GM12892 (cell line): ENCODE measurements at regions not wholly inside any gene's neighbourhood (a gene's known extent, or its start where the extent isn't known, plus 50 kb on each side); places are given as distances from the start of the nearest gene placed in this dataset.
"Not testable (repeated sequence)": the region's sequence is repeated elsewhere in the genome, so short reads cannot be mapped to it uniquely, and the experiment has no call there.

ENCODE experiments used
- DNase-seq: peaks from one replicate; pipeline ENCODE4 v3.0.0; 2011; ENCODE audit not compliant: insufficient read length
- FAIRE-seq: peaks from 2 replicates; lab custom pipeline; 2011; peaks lifted over from hg19 to GRCh38; lab: Jason Lieb, UNC
- POLR2A ChIP-seq: IDR thresholded peaks from 2 replicates; pipeline ENCODE4 v1.6.1; 2011; ENCODE audit warnings: low read depth, low read length, control low read depth
- POLR2AphosphoS5 ChIP-seq: IDR thresholded peaks from 2 replicates; pipeline ENCODE4 v1.6.1; 2011; ENCODE audit warnings: low read depth, low read length, control low read depth
- TAF1 ChIP-seq: IDR thresholded peaks from 2 replicates; pipeline ENCODE4 v1.6.1; 2011; ENCODE audit warnings: low read depth, mild to moderate bottlenecking, control low read depth, low read length, borderline replicate concordance

GRCh38 chrX:42420426-42420825, 357.5 kb downstream of the PPP1R2C start:
- no peak for TF ChIP-seq POLR2AphosphoS5
- TF ChIP-seq TAF1 = no peak
- no peak for TF ChIP-seq POLR2A
- FAIRE-seq = no peak

DNA sequence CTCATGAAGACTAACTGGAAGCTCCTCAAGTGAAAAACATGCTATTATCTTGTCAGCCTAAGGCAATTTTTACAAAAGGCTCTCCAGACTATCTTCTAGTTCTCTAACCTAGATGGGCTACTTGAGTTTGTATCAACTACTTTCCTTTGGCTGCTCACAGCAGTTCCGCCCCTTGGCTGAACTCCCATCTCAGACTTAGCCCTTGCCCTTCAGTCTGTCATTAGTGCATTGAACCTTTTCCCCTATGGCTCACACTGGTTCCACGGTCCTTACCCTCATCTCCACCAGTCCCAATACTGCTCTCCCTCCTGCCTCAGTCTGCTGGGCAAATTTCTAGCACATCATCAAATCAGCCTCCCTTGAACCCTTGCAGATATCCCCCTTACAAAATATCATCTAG, 362.3 kb downstream of the PPP1R2C start:
- no peak for TF ChIP-seq TAF1
- no peak for TF ChIP-seq POLR2A
- no peak for TF ChIP-seq POLR2AphosphoS5
- DNase-seq (no peak), FAIRE-seq (no peak)

More at GRCh38 chrX:42420426-42420825, 357.5 kb downstream of the PPP1R2C start:
- DNase-seq = no peak

DNA sequence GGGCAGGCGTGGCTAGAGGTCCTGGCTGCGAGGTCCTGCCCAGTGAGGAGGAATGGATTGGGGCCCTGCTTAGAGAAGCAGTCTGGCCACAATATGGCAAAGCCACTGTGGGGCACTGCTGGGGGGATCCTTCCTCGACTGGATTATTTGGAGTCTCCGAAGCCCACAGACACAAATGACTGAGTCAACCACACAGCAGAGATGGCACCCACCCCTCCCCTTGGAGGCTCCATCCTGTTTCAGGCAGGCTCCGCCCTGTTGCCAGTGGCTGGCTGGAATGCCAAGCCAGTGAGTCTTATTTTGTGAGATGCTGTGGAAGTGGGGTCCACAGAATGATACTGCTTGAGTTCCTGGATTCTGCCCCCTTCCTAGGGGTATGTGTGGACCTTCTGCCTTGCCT, 363.9 kb downstream of the PPP1R2C start:
- TF ChIP-seq POLR2A = no peak
- DNase-seq (no peak), FAIRE-seq (no peak)

GRCh38 chrX:42399632-42400024, 378.3 kb downstream of the PPP1R2C start:
- FAIRE-seq = no peak
- DNase-seq = no peak
- TF ChIP-seq POLR2A = no peak
- TF ChIP-seq TAF1 = no peak
- no peak for TF ChIP-seq POLR2AphosphoS5

DNA sequence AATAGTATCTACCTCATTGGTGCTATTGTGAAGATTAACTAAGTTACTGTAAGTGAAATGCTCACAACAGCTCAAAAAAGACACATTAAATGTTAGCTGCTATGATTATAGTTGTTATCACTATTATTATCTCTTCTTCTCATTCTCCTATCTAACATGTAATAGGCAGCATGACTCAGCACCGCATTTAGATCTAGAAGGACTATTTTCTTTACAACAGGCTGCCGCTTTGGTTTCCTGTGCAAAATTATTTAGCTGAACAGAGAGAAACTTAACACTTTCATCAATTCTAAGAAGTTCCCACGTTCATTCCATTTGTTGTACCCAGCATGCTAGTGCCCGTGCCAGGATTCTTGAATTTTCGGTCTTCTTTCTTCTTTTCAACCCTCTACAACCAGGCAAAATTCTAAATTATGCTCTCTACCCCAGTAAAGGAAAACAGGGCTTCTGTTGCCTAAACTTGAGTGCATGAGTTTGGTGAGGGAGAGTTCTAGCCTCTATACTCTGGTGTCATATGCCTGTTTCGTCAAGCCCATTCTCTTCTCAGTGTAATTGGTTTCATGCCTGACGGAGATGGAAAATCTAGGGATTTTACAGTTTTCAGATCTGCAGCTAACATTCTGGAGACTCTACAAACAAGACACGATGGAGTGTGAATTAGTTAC, 378.9 kb downstream of the PPP1R2C start:
- no peak for FAIRE-seq

GRCh38 chrX:42396136-42396535, 381.8 kb downstream of the PPP1R2C start:
- DNase-seq (no peak), FAIRE-seq (no peak)
- TF ChIP-seq POLR2AphosphoS5 = no peak
- no peak for TF ChIP-seq POLR2A
- TF ChIP-seq TAF1 = no peak

More for the DNA sequence above, 378.9 kb downstream of the PPP1R2C start:
- TF ChIP-seq POLR2AphosphoS5 = no peak
- TF ChIP-seq POLR2A = no peak
- no peak for TF ChIP-seq TAF1
- no peak for DNase-seq

- TF ChIP-seq POLR2A (no peak), TAF1 (no peak), POLR2AphosphoS5 (no peak)
- DNase-seq (no peak), FAIRE-seq (no peak)
Observed at GRCh38 chrX:42392846-42393245, 385.1 kb downstream of the PPP1R2C start.

DNA sequence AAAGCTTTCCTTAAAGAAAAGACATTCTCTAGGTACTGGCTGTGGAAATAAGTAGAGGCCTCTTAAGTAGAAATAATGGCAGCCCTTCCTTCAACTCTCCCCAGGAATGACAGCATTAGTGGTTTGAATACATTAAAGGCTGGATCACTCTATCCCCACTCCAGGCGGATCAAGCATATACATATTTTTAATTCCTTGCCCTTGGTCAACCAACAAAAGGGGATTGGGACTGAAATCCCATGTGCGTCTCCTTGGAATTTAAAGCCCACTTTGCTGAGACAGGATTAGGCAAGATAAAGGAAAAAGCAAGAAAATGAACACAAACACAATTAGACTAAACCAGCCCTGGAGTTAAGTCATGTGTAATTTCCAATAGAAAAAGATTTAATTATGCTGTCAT, 391.3 kb downstream of the PPP1R2C start:
- no peak for DNase-seq
- FAIRE-seq = no peak
- TF ChIP-seq POLR2AphosphoS5 (no peak), TAF1 (no peak)

DNA sequence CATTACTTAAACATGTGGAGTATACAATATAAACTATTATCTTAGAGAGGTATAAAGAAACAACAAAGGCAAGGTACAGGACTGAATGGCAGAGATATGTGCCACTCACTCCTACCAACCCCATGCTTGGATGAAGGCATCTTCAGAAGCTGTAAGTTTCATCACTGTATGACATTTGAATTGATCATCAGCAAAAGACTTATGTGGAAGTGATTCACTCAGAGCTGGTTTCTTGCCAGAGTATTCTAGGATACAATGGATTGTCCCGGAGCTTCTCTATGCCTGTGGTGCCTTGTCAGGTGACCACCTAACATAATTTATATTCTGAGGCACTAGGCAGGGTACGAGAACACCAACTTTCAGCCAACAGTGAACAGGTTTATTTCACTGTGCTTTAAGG, 392.2 kb downstream of the PPP1R2C start:
- TF ChIP-seq TAF1 (no peak), POLR2AphosphoS5 (no peak), POLR2A (no peak)
- DNase-seq = no peak
- FAIRE-seq = no peak

GRCh38 chrX:42384956-42385355, 393.0 kb downstream of the PPP1R2C start:
- no peak for FAIRE-seq
- TF ChIP-seq POLR2AphosphoS5 = no peak
- no peak for TF ChIP-seq TAF1
- no peak for TF ChIP-seq POLR2A

GRCh38 chrX:42378857-42379256, 399.1 kb downstream of the PPP1R2C start:
- FAIRE-seq (no peak), DNase-seq (no peak)
- TF ChIP-seq TAF1 = no peak
- no peak for TF ChIP-seq POLR2A
- no peak for TF ChIP-seq POLR2AphosphoS5

More at GRCh38 chrX:42384956-42385355, 393.0 kb downstream of the PPP1R2C start:
- DNase-seq = no peak

- DNase-seq = no peak
- no peak for FAIRE-seq
- TF ChIP-seq POLR2AphosphoS5 (no peak), POLR2A (no peak)
Observed at GRCh38 chrX:42375086-42375485, 402.9 kb downstream of the PPP1R2C start.

GRCh38 chrX:42366181-42366580, 411.8 kb downstream of the PPP1R2C start:
- DNase-seq = no peak
- TF ChIP-seq POLR2A (no peak), POLR2AphosphoS5 (no peak), TAF1 (no peak)
- FAIRE-seq = no peak

DNA sequence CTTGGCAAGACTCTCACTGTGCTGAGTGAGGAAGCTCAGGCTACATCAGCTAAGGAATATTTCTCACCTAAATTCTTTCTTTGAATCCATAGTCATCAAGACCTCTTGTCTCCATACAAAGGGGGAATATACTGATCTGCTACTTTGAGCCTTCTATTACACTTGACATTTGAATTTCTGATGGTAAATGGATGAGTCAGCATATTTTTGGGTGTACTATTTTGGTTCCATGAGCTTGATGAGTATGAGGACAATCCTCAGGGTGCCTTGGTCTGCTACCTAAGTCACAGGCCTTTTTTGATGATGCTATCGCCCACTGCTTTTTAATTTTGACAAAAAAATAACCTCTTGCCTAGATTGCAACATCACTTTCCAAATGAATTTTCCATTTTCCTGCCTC, 415.7 kb downstream of the PPP1R2C start:
- TF ChIP-seq TAF1 = no peak
- TF ChIP-seq POLR2A = no peak
- no peak for TF ChIP-seq POLR2AphosphoS5
- no peak for DNase-seq
- no peak for FAIRE-seq

- not testable (repeated sequence) for FAIRE-seq, DNase-seq
Observed at GRCh38 chrX:42342981-42343380, 419.6 kb upstream of the CASK start.
